Keratinocyte (primary cell): ENCODE measurements at regions not wholly inside any gene's neighbourhood (a gene's known extent, or its start where the extent isn't known, plus 50 kb on each side); places are given as distances from the start of the nearest gene placed in this dataset.
A peak's percentile ranks its signal among the peaks of the same experiment; 100 is the strongest.
"Not testable (repeated sequence)": the region's sequence is repeated elsewhere in the genome, so short reads cannot be mapped to it uniquely, and the experiment has no call there.

Experiments used
- DNase-seq: peaks from one replicate; pipeline ENCODE4 v3.0.0-alpha.2; 2011; ENCODE audit warnings: low read depth, missing footprints, low spot score
- FAIRE-seq: peaks from 2 replicates; lab custom pipeline; 2011; peaks lifted over from hg19 to GRCh38; lab: Jason Lieb, UNC
- H2AFZ ChIP-seq: 2 replicates; pipeline ENCODE4 v1.6.0; 2012; ENCODE audit warnings: low read length, control low read depth, inconsistent platforms; ENCODE audit not compliant: control insufficient read depth
- H3K27ac ChIP-seq: 2 replicates; pipeline ENCODE4 v1.5.1; 2011; ENCODE audit warnings: low read length; ENCODE audit not compliant: control insufficient read depth, insufficient read depth
- H3K27me3 ChIP-seq: 3 replicates; pipeline ENCODE4 v1.6.0; 2011; ENCODE audit warnings: low read length; ENCODE audit not compliant: control insufficient read depth, insufficient read depth; ENCODE audit errors: extremely low read depth
- H3K36me3 ChIP-seq, 2 experiments: 2 replicates in 1 of 2; 3 replicates in 1 of 2; pipeline ENCODE4 v1.5.1; 2011; ENCODE audit warnings: low read length in 2 of 2, mild to moderate bottlenecking in 1 of 2; ENCODE audit not compliant: control insufficient read depth in 2 of 2, insufficient read depth in 2 of 2; ENCODE audit errors: extremely low read depth in 1 of 2
- H3K4me1 ChIP-seq: 3 replicates; pipeline ENCODE4 v1.5.1; 2011; ENCODE audit warnings: low read length; ENCODE audit not compliant: control insufficient read depth, insufficient read depth; ENCODE audit errors: extremely low read depth
- H3K4me2 ChIP-seq: 3 replicates; pipeline ENCODE4 v1.6.0; 2011; ENCODE audit warnings: low read depth, low read length; ENCODE audit not compliant: control insufficient read depth, insufficient read depth; ENCODE audit errors: extremely low read depth
- H3K4me3 ChIP-seq, 3 experiments: fragments of 200-600 bp in 1 of 3; sonication (generic) in 1 of 3; 2 replicates in 2 of 3; 3 replicates in 1 of 3; pipeline ENCODE4 v1.5.1; 2011 to 2016; ENCODE audit warnings: low read length in 3 of 3, mild to moderate bottlenecking in 3 of 3, control low read depth in 2 of 3, inconsistent platforms in 1 of 3, low read depth in 1 of 3, mixed read lengths in 1 of 3, mixed run types in 1 of 3, moderate library complexity in 1 of 3; ENCODE audit not compliant: control insufficient read depth in 2 of 3, insufficient read depth in 2 of 3; ENCODE audit errors: extremely low read depth in 1 of 3
- H3K79me2 ChIP-seq: 2 replicates; pipeline ENCODE4 v1.6.0; 2012; ENCODE audit warnings: low read length; ENCODE audit not compliant: control insufficient read depth, insufficient read depth
- H3K9ac ChIP-seq: 3 replicates; pipeline ENCODE4 v1.6.0; 2011; ENCODE audit warnings: low read length; ENCODE audit not compliant: control insufficient read depth, insufficient read depth; ENCODE audit errors: extremely low read depth
- H3K9me1 ChIP-seq: 3 replicates; pipeline ENCODE4 v1.6.0; 2011; ENCODE audit warnings: low read length; ENCODE audit not compliant: control insufficient read depth, insufficient read depth; ENCODE audit errors: extremely low read depth
- H3K9me3 ChIP-seq: 2 replicates; pipeline ENCODE4 v1.5.1; 2012; ENCODE audit warnings: low read depth, low read length; ENCODE audit not compliant: control insufficient read depth
- H4K20me1 ChIP-seq: 3 replicates; pipeline ENCODE4 v1.6.0; 2011; ENCODE audit warnings: low read length; ENCODE audit not compliant: control insufficient read depth, insufficient read depth; ENCODE audit errors: extremely low read depth
- CTCF ChIP-seq, 3 experiments: IDR thresholded peaks in 1 of 3; conservative IDR thresholded peaks in 1 of 3; optimal IDR thresholded peaks in 1 of 3; 2 replicates in 2 of 3; 3 replicates in 1 of 3; pipeline versions ENCODE3 to v1.5.1; 2011; ENCODE audit warnings: low read length in 3 of 3, mild to moderate bottlenecking in 3 of 3, moderate library complexity in 2 of 3, control low read depth in 1 of 3, inconsistent platforms in 1 of 3; ENCODE audit not compliant: insufficient read depth in 2 of 3; ENCODE audit errors: extremely low read depth in 1 of 3
- EZH2 ChIP-seq: IDR thresholded peaks from one replicate; pipeline ENCODE4 v1.6.1; 2012; ENCODE audit warnings: inconsistent platforms, mild to moderate bottlenecking, low read length, moderate library complexity
- dilution Hi-C: fragments of 300-500 bp; cut with MboI; formaldehyde crosslinking; loops from one replicate; pipeline ENCODE4 v1.7.0; 2020; ENCODE audit warnings: low sequenced_read_pairs; ENCODE audit not compliant: extremely low pct_ligation_motif_present

GRCh38 chr10:63681993-63682697 is 160.9 kb downstream of the REEP3 start:
- no peaks in the 10 kb centered on the region for H3K9me1 ChIP-seq
- no peak for TF ChIP-seq CTCF (optimal IDR thresholded peaks at IDR 0.05 in 1 of 3, IDR thresholded peaks at IDR 0.05 in 1 of 3, conservative IDR thresholded peaks at IDR 0.05 in 1 of 3; ENCODE audit: extremely low read depth in 1 of 3, insufficient read depth in 2 of 3, low read length in 3 of 3)
- no peak for TF ChIP-seq EZH2
- no peaks in the 10 kb centered on the region for H3K27me3 ChIP-seq
- no peaks in the 10 kb centered on the region for H4K20me1 ChIP-seq
- H3K9me3 ChIP-seq = no peaks in the 10 kb centered on the region
- H2AFZ ChIP-seq = peak overlapping the region; percentile 85
- no peak overlapping the region for H3K4me3 ChIP-seq
- H3K27ac ChIP-seq = peak overlapping the region; percentile 11
- H3K79me2 ChIP-seq = no peaks in the 10 kb centered on the region
- H3K4me1 ChIP-seq = peaks cover 6% of the 10 kb centered on the region
- FAIRE-seq = peak; percentile 34
- no peaks in the 10 kb centered on the region for H3K36me3 ChIP-seq
- dilution Hi-C loops = no loop called here
- H3K4me2 ChIP-seq = peak overlapping the region; percentile 49
- H3K9ac ChIP-seq = no peak overlapping the region
- peak; percentile 45 for DNase-seq

GRCh38 chr10:63682698-63683052 is 161.5 kb downstream of the REEP3 start:
- H3K4me2 ChIP-seq, FAIRE-seq, H3K79me2 ChIP-seq, H3K9ac ChIP-seq, H3K4me1 ChIP-seq, DNase-seq, H3K9me3 ChIP-seq, H3K36me3 ChIP-seq, H3K9me1 ChIP-seq, H4K20me1 ChIP-seq, H3K27me3 ChIP-seq, H2AFZ ChIP-seq, H3K27ac ChIP-seq, dilution Hi-C loops, H3K4me3 ChIP-seq: not testable (repeated sequence)

- Histone ChIP-seq H3K4me1 (peaks cover 6% of the 10 kb centered on the region), H3K9ac (no peak overlapping the region), H3K9me3 (no peaks in the 10 kb centered on the region), H3K27me3 (no peaks in the 10 kb centered on the region), H3K4me2 (no peak overlapping the region), H3K27ac (no peak overlapping the region), H3K79me2 (no peaks in the 10 kb centered on the region), H2AFZ (no peak overlapping the region), H3K9me1 (no peaks in the 10 kb centered on the region), H4K20me1 (no peaks in the 10 kb centered on the region), H3K4me3 (no peak overlapping the region), H3K36me3 (no peaks in the 10 kb centered on the region)
- TF ChIP-seq CTCF (optimal IDR thresholded peaks at IDR 0.05 in 1 of 3, IDR thresholded peaks at IDR 0.05 in 1 of 3, conservative IDR thresholded peaks at IDR 0.05 in 1 of 3; ENCODE audit: extremely low read depth in 1 of 3, insufficient read depth in 2 of 3, low read length in 3 of 3) (no peak), EZH2 (no peak)
- dilution Hi-C loops = no loop called here
- no peak for DNase-seq
- FAIRE-seq = no peak
Measured at GRCh38 chr10:63683223-63683622, 162.0 kb downstream of the REEP3 start.
